Fibroblast of the conjunctiva (primary cell): ENCODE measurements at regions not wholly inside any gene's neighbourhood (a gene's known extent, or its start where the extent isn't known, plus 50 kb on each side); places are given as distances from the start of the nearest gene placed in this dataset.
"Not testable (repeated sequence)": the region's sequence is repeated elsewhere in the genome, so short reads cannot be mapped to it uniquely, and the experiment has no call there.

Experiments used
- DNase-seq: peaks from one replicate; pipeline ENCODE4 v3.0.0-alpha.2; 2010; ENCODE audit warnings: low read depth

GRCh38 chr4:53959343-53960120 is 104.9 kb downstream of the CHIC2 start:
- no peak for DNase-seq

GRCh38 chr4:53956454-53956853 is 108.0 kb downstream of the CHIC2 start:
- no peak for DNase-seq

- DNase-seq: no peak
Observed at GRCh38 chr4:53956053-53956452, 108.4 kb downstream of the CHIC2 start.

- no peak for DNase-seq
Observed at GRCh38 chr4:53951414-53951813, 113.0 kb downstream of the CHIC2 start.

GRCh38 chr4:53943345-53944085 is 120.9 kb downstream of the CHIC2 start:
- DNase-seq: no peak

- no peak for DNase-seq
Observed at GRCh38 chr4:53942712-53943111, 121.7 kb downstream of the CHIC2 start.

- no peak for DNase-seq
Observed at GRCh38 chr4:53941331-53941730, 123.1 kb downstream of the CHIC2 start.

GRCh38 chr4:53939892-53940291 is 124.5 kb downstream of the CHIC2 start:
- not testable (repeated sequence) for DNase-seq

- no peak for DNase-seq
Observed at GRCh38 chr4:53937918-53938317, 126.5 kb downstream of the CHIC2 start.

GRCh38 chr4:53937327-53937726 is 127.1 kb downstream of the CHIC2 start:
- DNase-seq: no peak

GRCh38 chr4:53935780-53936179 is 128.6 kb downstream of the CHIC2 start:
- peak; percentile 65 for DNase-seq

GRCh38 chr4:53932796-53933610 is 131.4 kb downstream of the CHIC2 start:
- DNase-seq: peak; percentile 94

GRCh38 chr4:53931461-53931961 is 132.9 kb downstream of the CHIC2 start:
- no peak for DNase-seq

GRCh38 chr4:53929955-53930798 is 134.2 kb downstream of the CHIC2 start:
- DNase-seq: peak; percentile 88

- no peak for DNase-seq
Observed at GRCh38 chr4:53929311-53929710, 135.1 kb downstream of the CHIC2 start.

GRCh38 chr4:53928825-53929224 is 135.6 kb downstream of the CHIC2 start:
- DNase-seq: no peak

GRCh38 chr4:53925050-53925605 is 139.3 kb downstream of the CHIC2 start:
- DNase-seq: no peak

- DNase-seq: no peak
Observed at GRCh38 chr4:53924333-53925049, 139.9 kb downstream of the CHIC2 start.

- DNase-seq: no peak
Observed at GRCh38 chr4:53923921-53924320, 140.5 kb downstream of the CHIC2 start.

GRCh38 chr4:53921856-53922255 is 142.5 kb downstream of the CHIC2 start:
- DNase-seq: no peak
